ENCODE measurements at regions not wholly inside any gene's neighbourhood (a gene's known extent, or its start where the extent isn't known, plus 50 kb on each side); places are given as distances from the start of the nearest gene placed in this dataset.

GRCh38 chr6:81656231-81656630 lies 96.2 kb downstream of the TENT5A start (continued):
- TF ChIP-seq ZBTB33 (IDR thresholded peaks at IDR 0.05; ENCODE audit: extremely low read depth, insufficient replicate concordance, low read length), result no peak
- no peak for TF ChIP-seq CBX3 (IDR thresholded peaks at IDR 0.05; ENCODE audit: low read depth)
- no peak for TF ChIP-seq ATF3 (IDR thresholded peaks at IDR 0.05)
- TF ChIP-seq EGR1 (IDR thresholded peaks at IDR 0.05; ENCODE audit: low read depth), result no peak

GRCh38 chr6:81655696-81656095 lies 96.8 kb downstream of the TENT5A start:
- intact Hi-C loops (cut with micrococcal nuclease), result no loop called here
- no peaks in the 10 kb centered on the region for H4K20me1 ChIP-seq (ENCODE audit: insufficient read depth)
- TF ChIP-seq SIN3A (IDR thresholded peaks at IDR 0.05; ENCODE audit: low read depth) (no peak), POLR2A (IDR thresholded peaks at IDR 0.05; ENCODE audit: borderline replicate concordance, extremely low read depth, insufficient read depth, insufficient read length) (no peak), ATF3 (IDR thresholded peaks at IDR 0.05) (no peak)
- H3K27ac ChIP-seq (ENCODE audit: low read depth, low read length), result no peak overlapping the region
- no peak for ATAC-seq
- no peaks in the 10 kb centered on the region for H3K36me3 ChIP-seq (ENCODE audit: control insufficient read depth in 1 of 2, insufficient read depth in 2 of 2, low read length in 2 of 2)
- no peaks in the 10 kb centered on the region for H3K9me2 ChIP-seq (ENCODE audit: insufficient read depth)
- no peaks in the 10 kb centered on the region for H3K27me3 ChIP-seq (ENCODE audit: insufficient read depth, low read length)
- POLR2A ChIA-PET, result no interaction called here
- CTCF ChIA-PET, result no interaction called here
- RAD21 ChIA-PET (ENCODE audit: low non-redundant PET in 1 of 2, low total read pairs in 2 of 2, uncharacterized antibody in 2 of 2, unreplicated experiment in 2 of 2), result no interaction called here
- no peaks in the 10 kb centered on the region for H3K79me2 ChIP-seq (ENCODE audit: insufficient read depth, low read length)
- H3K9me3 ChIP-seq (ENCODE audit: control insufficient read depth in 1 of 2, insufficient read depth in 1 of 2, low read depth in 1 of 2, low read length in 2 of 2), result no peaks in the 10 kb centered on the region
- no peak overlapping the region for H3K4me2 ChIP-seq (ENCODE audit: low read length)
- H3K4me1 ChIP-seq (ENCODE audit: control insufficient read depth in 1 of 2, insufficient read depth in 2 of 2, low read length in 2 of 2), result no peaks in the 10 kb centered on the region
- H3K9ac ChIP-seq (ENCODE audit: low read length), result no peak overlapping the region
- no TSS peak for BruUV-seq (replicated peaks)
- no peak overlapping the region for H3K4me3 ChIP-seq (replicated peaks in 1 of 2; ENCODE audit: low read depth in 1 of 2, low read length in 2 of 2)
- DNase-seq (ENCODE audit: low read depth, low spot score), result no peak
- no peak overlapping the region for H2AFZ ChIP-seq (ENCODE audit: low read depth, low read length, poor library complexity, severe bottlenecking)

- H3K4me3 ChIP-seq (replicated peaks in 1 of 2; ENCODE audit: low read depth in 1 of 2, low read length in 2 of 2), result no peak overlapping the region
- H3K4me1 ChIP-seq (ENCODE audit: control insufficient read depth in 1 of 2, insufficient read depth in 2 of 2, low read length in 2 of 2), result no peaks in the 10 kb centered on the region
- no peak for ATAC-seq
- RAD21 ChIA-PET (ENCODE audit: low non-redundant PET in 1 of 2, low total read pairs in 2 of 2, uncharacterized antibody in 2 of 2, unreplicated experiment in 2 of 2), result no interaction called here
- DNase-seq (ENCODE audit: low read depth, low spot score), result no peak
- H3K9me3 ChIP-seq (ENCODE audit: control insufficient read depth in 1 of 2, insufficient read depth in 1 of 2, low read depth in 1 of 2, low read length in 2 of 2), result no peaks in the 10 kb centered on the region
- BruUV-seq (replicated peaks), result no TSS peak
- intact Hi-C loops (cut with micrococcal nuclease), result no loop called here
- no peak overlapping the region for H3K9ac ChIP-seq (ENCODE audit: low read length)
- H3K27me3 ChIP-seq (ENCODE audit: insufficient read depth, low read length), result no peaks in the 10 kb centered on the region
- no peaks in the 10 kb centered on the region for H3K9me2 ChIP-seq (ENCODE audit: insufficient read depth)
- H3K4me2 ChIP-seq (ENCODE audit: low read length), result no peak overlapping the region
- POLR2A ChIA-PET, result no interaction called here
- H4K20me1 ChIP-seq (ENCODE audit: insufficient read depth), result no peaks in the 10 kb centered on the region
- no peak overlapping the region for H3K27ac ChIP-seq (ENCODE audit: low read depth, low read length)
- no peak for TF ChIP-seq POLR2A (IDR thresholded peaks at IDR 0.05; ENCODE audit: borderline replicate concordance, extremely low read depth, insufficient read depth, insufficient read length)
- no peak for TF ChIP-seq ZBTB33 (IDR thresholded peaks at IDR 0.05; ENCODE audit: extremely low read depth, insufficient replicate concordance, low read length)
- CTCF ChIA-PET, result no interaction called here
- no peaks in the 10 kb centered on the region for H3K79me2 ChIP-seq (ENCODE audit: insufficient read depth, low read length)
- H3K36me3 ChIP-seq (ENCODE audit: control insufficient read depth in 1 of 2, insufficient read depth in 2 of 2, low read length in 2 of 2), result no peaks in the 10 kb centered on the region
- H2AFZ ChIP-seq (ENCODE audit: low read depth, low read length, poor library complexity, severe bottlenecking), result no peak overlapping the region
These were observed 104.0 kb downstream of the TENT5A start for GRCh38 chr6:81648502-81648901.
